ENCODE measurements at regions not wholly inside any gene's neighbourhood (a gene's known extent, or its start where the extent isn't known, plus 50 kb on each side); places are given as distances from the start of the nearest gene placed in this dataset.

GRCh38 chr7:35418716-35419390 is 165.0 kb upstream of the TBX20 start:
- no peak for DNase-seq
- H3K36me3 ChIP-seq (ENCODE audit: insufficient read depth, low read length): no peaks in the 10 kb centered on the region
- Mint-ChIP-seq H3K9me3 (no peaks in the 10 kb centered on the region), H3K36me3 (no peaks in the 10 kb centered on the region), H3K27me3 (peaks cover 2 to 27% of the 10 kb centered on the region in 2 donors), H3K4me1 (peaks cover 4 to 10% (median 8%) of the 10 kb centered on the region in 3 donors), H3K27ac (no peak overlapping the region), H3K4me3 (no peak overlapping the region)
- H3K27me3 ChIP-seq (ENCODE audit: insufficient read depth, low read length, poor library complexity, severe bottlenecking): no peaks in the 10 kb centered on the region
- no peaks in the 10 kb centered on the region for H3K9me3 ChIP-seq (ENCODE audit: low read length)
- POLR2A ChIA-PET: no interaction called here
- no peaks in the 10 kb centered on the region for H3K4me1 ChIP-seq (ENCODE audit: insufficient read depth, low read length)
- CTCF ChIA-PET: no interaction called here
- H3K27ac ChIP-seq (ENCODE audit: low read depth, low read length): no peak overlapping the region
- no peak overlapping the region for H3K4me3 ChIP-seq (ENCODE audit: low read length)

DNA sequence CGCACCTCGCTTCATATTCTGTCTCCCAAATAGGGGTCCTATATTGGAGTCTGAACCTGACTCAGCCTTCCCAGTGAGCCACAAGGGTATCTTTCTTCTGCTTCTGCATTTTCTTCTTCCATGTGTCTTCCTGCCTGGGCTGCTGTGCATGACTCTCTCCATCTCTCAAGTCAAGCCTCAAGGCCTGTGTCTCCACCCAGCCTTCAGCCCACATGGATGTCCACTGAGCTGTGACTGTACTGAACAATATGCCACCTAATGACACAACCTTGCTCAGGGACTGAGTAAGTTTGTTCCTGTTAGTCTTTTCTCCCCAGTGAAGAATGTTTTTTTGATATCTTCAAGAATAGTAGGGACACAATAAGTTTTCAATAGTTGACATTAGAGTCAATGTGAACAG is 162.7 kb upstream of the TBX20 start:
- Histone ChIP-seq H3K27ac (ENCODE audit: low read depth, low read length) (no peak overlapping the region), H3K36me3 (ENCODE audit: insufficient read depth, low read length) (no peaks in the 10 kb centered on the region), H3K27me3 (ENCODE audit: insufficient read depth, low read length, poor library complexity, severe bottlenecking) (no peaks in the 10 kb centered on the region), H3K9me3 (ENCODE audit: low read length) (no peaks in the 10 kb centered on the region), H3K4me1 (ENCODE audit: insufficient read depth, low read length) (no peaks in the 10 kb centered on the region), H3K4me3 (ENCODE audit: low read length) (no peak overlapping the region)
- H3K4me1 Mint-ChIP-seq: peaks cover 4 to 10% (median 8%) of the 10 kb centered on the region in 3 donors
- ChIA-PET POLR2A (no interaction called here), CTCF (no interaction called here)
- H3K27me3 Mint-ChIP-seq: peaks cover 0 to 18% of the 10 kb centered on the region in 2 donors
- no peaks in the 10 kb centered on the region for H3K36me3 Mint-ChIP-seq
- H3K9me3 Mint-ChIP-seq: no peaks in the 10 kb centered on the region
- DNase-seq: no peak
- H3K27ac Mint-ChIP-seq: no peak overlapping the region
- H3K4me3 Mint-ChIP-seq: no peak overlapping the region

DNA sequence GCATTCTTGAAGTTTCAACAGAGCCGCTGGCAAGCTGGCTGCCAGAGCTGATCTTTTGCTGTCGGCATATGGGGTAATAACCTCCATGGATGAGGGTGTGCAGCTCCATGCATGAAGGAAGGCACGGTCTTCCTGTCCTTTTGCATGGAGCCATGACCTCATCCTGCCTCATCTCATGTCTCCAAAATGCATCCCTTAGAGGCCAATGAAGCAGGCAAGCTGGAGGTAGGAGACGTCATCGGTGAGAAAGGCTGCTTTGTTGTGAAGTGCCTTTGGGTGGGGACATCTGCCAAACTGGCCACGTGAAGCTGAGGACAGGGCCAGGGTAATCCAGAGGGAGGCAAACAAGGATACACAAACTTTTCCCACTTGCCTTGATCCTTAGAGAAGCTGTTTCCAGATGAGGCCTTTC is 161.5 kb upstream of the TBX20 start:
- Mint-ChIP-seq H3K27me3 (peaks cover 0 to 27% of the 10 kb centered on the region in 2 donors), H3K36me3 (no peaks in the 10 kb centered on the region), H3K27ac (no peak overlapping the region), H3K9me3 (no peaks in the 10 kb centered on the region), H3K4me1 (peaks cover 2 to 5% (median 5%) of the 10 kb centered on the region in 3 donors), H3K4me3 (no peak overlapping the region)
- Histone ChIP-seq H3K27me3 (ENCODE audit: insufficient read depth, low read length, poor library complexity, severe bottlenecking) (no peaks in the 10 kb centered on the region), H3K4me3 (ENCODE audit: low read length) (no peak overlapping the region), H3K36me3 (ENCODE audit: insufficient read depth, low read length) (no peaks in the 10 kb centered on the region), H3K4me1 (ENCODE audit: insufficient read depth, low read length) (no peaks in the 10 kb centered on the region), H3K27ac (ENCODE audit: low read depth, low read length) (no peak overlapping the region), H3K9me3 (ENCODE audit: low read length) (no peaks in the 10 kb centered on the region)
- CTCF ChIA-PET: interaction anchor here (0.8 kb wide), 1 partner anchor 10 kb away, joined by 3 read pairs; no protein-coding TSS in a partner anchor
- POLR2A ChIA-PET: no interaction called here
- DNase-seq: no peak

DNA sequence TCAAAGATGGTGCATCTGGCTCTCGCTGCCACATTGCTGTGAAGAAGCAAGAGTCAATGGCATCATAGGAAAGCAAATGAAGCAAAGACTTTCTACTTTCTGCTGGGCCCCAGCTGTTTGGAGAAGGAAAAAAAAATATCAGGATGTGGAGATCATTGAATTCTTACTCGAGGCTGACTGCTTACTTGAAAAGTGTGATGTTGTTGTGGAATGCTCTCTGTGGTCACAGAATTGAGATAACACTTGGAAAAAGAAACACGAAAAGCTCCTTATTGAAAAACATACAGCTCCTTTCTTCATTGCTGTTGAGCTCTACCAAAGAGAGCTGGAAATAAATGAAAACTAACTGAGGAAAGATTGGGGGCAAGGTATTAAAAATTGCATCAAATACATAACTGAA is 157.4 kb upstream of the TBX20 start:
- Mint-ChIP-seq H3K27me3 (peaks cover 0 to 27% of the 10 kb centered on the region in 2 donors), H3K36me3 (no peaks in the 10 kb centered on the region), H3K9me3 (no peaks in the 10 kb centered on the region), H3K4me3 (no peak overlapping the region), H3K4me1 (no peaks in the 10 kb centered on the region), H3K27ac (no peak overlapping the region)
- H3K4me3 ChIP-seq (ENCODE audit: low read length): no peak overlapping the region
- no peak for DNase-seq
- H3K36me3 ChIP-seq (ENCODE audit: insufficient read depth, low read length): no peaks in the 10 kb centered on the region
- no peaks in the 10 kb centered on the region for H3K27me3 ChIP-seq (ENCODE audit: insufficient read depth, low read length, poor library complexity, severe bottlenecking)
- H3K27ac ChIP-seq (ENCODE audit: low read depth, low read length): no peak overlapping the region
- POLR2A ChIA-PET: no interaction called here
- H3K9me3 ChIP-seq (ENCODE audit: low read length): no peaks in the 10 kb centered on the region
- no peaks in the 10 kb centered on the region for H3K4me1 ChIP-seq (ENCODE audit: insufficient read depth, low read length)
- CTCF ChIA-PET: interaction anchor here (0.9 kb wide), 1 partner anchor 14 kb away, joined by 3 read pairs; no protein-coding TSS in a partner anchor

DNA sequence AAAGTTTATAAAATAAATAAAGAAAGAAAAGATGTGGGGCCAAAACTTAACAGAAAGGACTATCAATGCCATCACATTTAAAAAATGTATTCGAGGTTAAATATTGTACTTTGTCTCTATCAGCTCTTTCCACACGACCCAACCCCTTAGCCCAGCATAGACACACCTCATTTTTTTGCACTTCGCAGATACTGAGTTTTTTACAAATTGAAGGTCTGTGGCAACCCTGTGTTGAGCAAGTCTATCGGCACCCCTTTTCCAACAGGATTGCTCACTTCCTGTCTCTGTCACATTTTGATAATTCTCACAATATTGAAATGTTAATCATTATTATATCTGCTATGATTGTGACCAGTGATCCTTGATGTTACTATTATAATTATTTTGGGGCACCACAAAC is 151.6 kb upstream of the TBX20 start:
- H3K27ac ChIP-seq (ENCODE audit: low read depth, low read length): no peak overlapping the region
- H3K36me3 Mint-ChIP-seq: no peaks in the 10 kb centered on the region
- no peak overlapping the region for H3K27ac Mint-ChIP-seq
- no peaks in the 10 kb centered on the region for H3K4me1 Mint-ChIP-seq
- CTCF ChIA-PET: interaction anchor here (1.4 kb wide), 1 partner anchor 19 kb away, joined by 3 read pairs; no protein-coding TSS in a partner anchor
- H3K9me3 Mint-ChIP-seq: no peaks in the 10 kb centered on the region
- H3K4me1 ChIP-seq (ENCODE audit: insufficient read depth, low read length): no peaks in the 10 kb centered on the region
- POLR2A ChIA-PET: no interaction called here
- H3K27me3 Mint-ChIP-seq: peaks cover 3 to 9% of the 10 kb centered on the region in 2 donors
- no peak overlapping the region for H3K4me3 ChIP-seq (ENCODE audit: low read length)
- DNase-seq: no peak
- no peaks in the 10 kb centered on the region for H3K9me3 ChIP-seq (ENCODE audit: low read length)
- no peaks in the 10 kb centered on the region for H3K36me3 ChIP-seq (ENCODE audit: insufficient read depth, low read length)
- no peaks in the 10 kb centered on the region for H3K27me3 ChIP-seq (ENCODE audit: insufficient read depth, low read length, poor library complexity, severe bottlenecking)
- H3K4me3 Mint-ChIP-seq: no peak overlapping the region

GRCh38 chr7:35401217-35401879 is 147.4 kb upstream of the TBX20 start:
- no peak overlapping the region for H3K27ac Mint-ChIP-seq
- no peaks in the 10 kb centered on the region for H3K36me3 Mint-ChIP-seq
- Histone ChIP-seq H3K27ac (ENCODE audit: low read depth, low read length) (no peak overlapping the region), H3K36me3 (ENCODE audit: insufficient read depth, low read length) (no peaks in the 10 kb centered on the region), H3K4me1 (ENCODE audit: insufficient read depth, low read length) (no peaks in the 10 kb centered on the region), H3K4me3 (ENCODE audit: low read length) (no peak overlapping the region), H3K9me3 (ENCODE audit: low read length) (no peaks in the 10 kb centered on the region), H3K27me3 (ENCODE audit: insufficient read depth, low read length, poor library complexity, severe bottlenecking) (no peaks in the 10 kb centered on the region)
- no peaks in the 10 kb centered on the region for H3K9me3 Mint-ChIP-seq
- CTCF ChIA-PET: no interaction called here
- H3K4me1 Mint-ChIP-seq: no peaks in the 10 kb centered on the region
- H3K27me3 Mint-ChIP-seq: peaks cover 3 to 26% of the 10 kb centered on the region in 2 donors
- no peak overlapping the region for H3K4me3 Mint-ChIP-seq
- POLR2A ChIA-PET: no interaction called here
- no peak for DNase-seq

- Mint-ChIP-seq H3K4me3 (no peak overlapping the region), H3K4me1 (no peaks in the 10 kb centered on the region), H3K9me3 (no peaks in the 10 kb centered on the region), H3K36me3 (no peaks in the 10 kb centered on the region), H3K27me3 (peaks cover 1 to 29% of the 10 kb centered on the region in 2 donors), H3K27ac (no peak overlapping the region)
- no peak for DNase-seq
- no peak overlapping the region for H3K27ac ChIP-seq (ENCODE audit: low read depth, low read length)
- no peak overlapping the region for H3K4me3 ChIP-seq (ENCODE audit: low read length)
- POLR2A ChIA-PET: no interaction called here
- no peaks in the 10 kb centered on the region for H3K27me3 ChIP-seq (ENCODE audit: insufficient read depth, low read length, poor library complexity, severe bottlenecking)
- H3K4me1 ChIP-seq (ENCODE audit: insufficient read depth, low read length): no peaks in the 10 kb centered on the region
- CTCF ChIA-PET: no interaction called here
- H3K36me3 ChIP-seq (ENCODE audit: insufficient read depth, low read length): no peaks in the 10 kb centered on the region
- no peaks in the 10 kb centered on the region for H3K9me3 ChIP-seq (ENCODE audit: low read length)
Observed at GRCh38 chr7:35399840-35400239, 145.9 kb upstream of the TBX20 start.

DNA sequence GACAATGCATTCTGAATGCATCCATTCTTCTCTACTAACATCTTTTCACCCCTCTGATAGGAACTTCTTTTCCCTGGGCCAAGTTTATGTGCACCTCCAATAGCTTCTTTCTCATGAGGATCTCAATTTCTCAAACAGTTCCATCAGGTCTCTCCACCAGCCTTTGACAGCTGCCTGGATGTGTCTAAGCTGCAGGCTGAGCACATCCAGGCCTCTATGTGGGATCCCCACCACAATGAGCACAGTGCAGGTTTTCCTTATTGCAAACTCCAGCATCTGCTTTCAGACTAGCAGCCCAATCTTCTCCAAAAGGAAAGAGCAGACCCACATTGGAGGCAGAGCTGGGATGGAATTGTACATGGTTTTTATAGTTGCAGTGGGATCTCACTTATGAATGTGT is 145.3 kb upstream of the TBX20 start:
- Histone ChIP-seq H3K27me3 (ENCODE audit: insufficient read depth, low read length, poor library complexity, severe bottlenecking) (no peaks in the 10 kb centered on the region), H3K27ac (ENCODE audit: low read depth, low read length) (no peak overlapping the region), H3K36me3 (ENCODE audit: insufficient read depth, low read length) (no peaks in the 10 kb centered on the region), H3K9me3 (ENCODE audit: low read length) (no peaks in the 10 kb centered on the region), H3K4me1 (ENCODE audit: insufficient read depth, low read length) (no peaks in the 10 kb centered on the region), H3K4me3 (ENCODE audit: low read length) (no peak overlapping the region)
- POLR2A ChIA-PET: no interaction called here
- H3K36me3 Mint-ChIP-seq: no peaks in the 10 kb centered on the region
- peaks cover 1 to 30% of the 10 kb centered on the region in 2 donors for H3K27me3 Mint-ChIP-seq
- CTCF ChIA-PET: no interaction called here
- no peak overlapping the region for H3K4me3 Mint-ChIP-seq
- H3K4me1 Mint-ChIP-seq: no peaks in the 10 kb centered on the region
- DNase-seq: no peak
- no peak overlapping the region for H3K27ac Mint-ChIP-seq
- no peaks in the 10 kb centered on the region for H3K9me3 Mint-ChIP-seq
